ENCODE measurements at regions not wholly inside any gene's neighbourhood (a gene's known extent, or its start where the extent isn't known, plus 50 kb on each side); places are given as distances from the start of the nearest gene placed in this dataset.

DNA sequence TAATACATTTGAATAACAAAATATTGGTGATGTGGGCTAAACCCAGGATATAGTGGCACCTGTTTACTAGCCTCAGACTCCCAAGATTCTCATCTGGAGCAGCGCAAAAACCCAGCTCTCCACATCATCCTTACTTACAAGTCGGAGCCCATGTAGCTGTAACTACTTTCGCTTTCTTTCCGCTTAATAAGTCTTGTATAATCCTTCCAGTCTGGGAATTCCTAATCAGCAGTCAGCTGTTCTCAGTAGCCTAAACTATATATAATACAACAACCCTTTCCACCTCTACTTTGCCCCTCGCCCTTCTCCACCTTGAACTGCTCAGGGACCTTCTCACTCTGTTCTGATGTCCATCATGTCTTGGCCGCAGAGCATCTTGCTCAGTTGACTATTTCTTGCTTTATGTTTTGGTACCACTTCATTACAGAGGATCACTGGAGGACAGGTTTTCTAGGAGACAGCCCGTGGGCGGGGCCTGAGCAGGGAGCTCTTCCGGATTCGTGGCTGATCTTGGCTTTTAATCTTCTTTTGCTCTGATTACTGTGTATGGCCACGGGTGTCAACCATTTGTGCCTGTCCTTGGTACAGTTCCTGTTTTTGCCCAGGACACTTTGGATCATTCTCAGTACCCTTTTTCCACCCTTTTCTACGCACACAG, 119.9 kb upstream of the SERTAD2 start:
- Histone ChIP-seq H3K9me3 (no peaks in the 10 kb centered on the region), H3K27ac (no peak overlapping the region), H3K4me1 (peaks cover 25% of the 10 kb centered on the region), H3K36me3 (no peaks in the 10 kb centered on the region), H3K27me3 (no peaks in the 10 kb centered on the region), H3K4me3 (no peak overlapping the region)
- TF ChIP-seq POLR2AphosphoS5 (IDR thresholded peaks at IDR 0.05; ENCODE audit: insufficient read depth in 1 of 2, low read depth in 1 of 2) (no peak), POLR2A (IDR thresholded peaks at IDR 0.05) (no peak)
- TF ChIP-seq, protein P1, sequence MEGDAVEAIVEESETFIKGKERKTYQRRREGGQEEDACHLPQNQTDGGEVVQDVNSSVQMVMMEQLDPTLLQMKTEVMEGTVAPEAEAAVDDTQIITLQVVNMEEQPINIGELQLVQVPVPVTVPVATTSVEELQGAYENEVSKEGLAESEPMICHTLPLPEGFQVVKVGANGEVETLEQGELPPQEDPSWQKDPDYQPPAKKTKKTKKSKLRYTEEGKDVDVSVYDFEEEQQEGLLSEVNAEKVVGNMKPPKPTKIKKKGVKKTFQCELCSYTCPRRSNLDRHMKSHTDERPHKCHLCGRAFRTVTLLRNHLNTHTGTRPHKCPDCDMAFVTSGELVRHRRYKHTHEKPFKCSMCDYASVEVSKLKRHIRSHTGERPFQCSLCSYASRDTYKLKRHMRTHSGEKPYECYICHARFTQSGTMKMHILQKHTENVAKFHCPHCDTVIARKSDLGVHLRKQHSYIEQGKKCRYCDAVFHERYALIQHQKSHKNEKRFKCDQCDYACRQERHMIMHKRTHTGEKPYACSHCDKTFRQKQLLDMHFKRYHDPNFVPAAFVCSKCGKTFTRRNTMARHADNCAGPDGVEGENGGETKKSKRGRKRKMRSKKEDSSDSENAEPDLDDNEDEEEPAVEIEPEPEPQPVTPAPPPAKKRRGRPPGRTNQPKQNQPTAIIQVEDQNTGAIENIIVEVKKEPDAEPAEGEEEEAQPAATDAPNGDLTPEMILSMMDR (IDR thresholded peaks at IDR 0.05) = no peak
- DNase-seq (ENCODE audit: extremely low spot score in 2 of 2) = no peak
- intact Hi-C loops (cut with DNase I) = no loop called here

DNA sequence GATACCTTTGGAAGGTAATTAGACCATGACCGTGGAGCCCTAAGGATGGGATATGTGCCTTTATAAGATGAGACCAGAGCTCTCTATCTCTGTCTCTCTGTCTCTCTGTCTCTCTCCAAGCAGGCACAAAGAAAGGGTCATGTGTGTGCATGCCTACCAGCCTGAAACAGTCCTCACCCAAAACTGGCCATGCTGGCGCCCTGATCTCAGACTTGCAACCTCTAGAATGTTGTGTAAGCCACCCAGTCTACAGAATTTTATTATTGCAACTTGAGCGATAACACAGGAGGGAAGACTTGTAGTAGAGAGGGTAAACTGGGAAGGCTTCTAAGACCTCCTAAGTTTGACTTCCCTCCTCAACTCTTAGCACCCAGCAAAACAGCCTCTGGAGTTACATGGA, 124.1 kb upstream of the SERTAD2 start:
- Histone ChIP-seq H3K27ac (no peak overlapping the region), H3K4me1 (no peaks in the 10 kb centered on the region), H3K4me3 (no peak overlapping the region), H3K9me3 (no peaks in the 10 kb centered on the region), H3K36me3 (no peaks in the 10 kb centered on the region), H3K27me3 (no peaks in the 10 kb centered on the region)
- TF ChIP-seq, protein P1 (IDR thresholded peaks at IDR 0.05) = no peak
- no peak for TF ChIP-seq POLR2AphosphoS5 (IDR thresholded peaks at IDR 0.05; ENCODE audit: insufficient read depth in 1 of 2, low read depth in 1 of 2)
- TF ChIP-seq POLR2A (IDR thresholded peaks at IDR 0.05) = no peak
- intact Hi-C loops (cut with DNase I) = no loop called here
- DNase-seq (ENCODE audit: extremely low spot score in 2 of 2) = no peak

DNA sequence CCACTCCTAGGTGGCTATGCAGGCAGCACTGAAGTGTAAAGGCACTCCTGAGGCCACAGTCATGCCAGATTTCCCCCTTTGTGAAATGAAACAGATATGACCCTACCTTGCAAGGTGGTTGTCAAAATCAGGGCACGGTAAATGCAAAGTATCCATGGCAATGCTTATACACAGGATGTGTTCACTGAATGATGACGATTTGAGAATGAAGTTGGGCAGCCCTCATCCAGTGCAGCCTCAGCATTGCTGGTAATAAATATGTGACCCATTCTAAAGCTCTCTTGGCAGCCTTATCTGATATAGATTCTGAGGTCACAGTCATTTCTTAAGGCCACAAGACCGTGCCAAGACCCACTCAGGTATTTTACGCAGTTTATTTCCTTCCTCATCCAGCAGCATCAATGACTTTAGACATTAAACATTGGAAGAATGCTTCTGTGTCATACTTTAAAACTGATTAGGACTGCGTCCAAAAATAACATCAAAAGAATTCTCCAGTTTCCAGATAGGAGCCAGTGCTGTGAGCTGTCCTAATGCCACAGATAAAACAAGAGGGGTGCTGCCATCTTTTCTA, 125.5 kb upstream of the SERTAD2 start:
- TF ChIP-seq, protein P1 (IDR thresholded peaks at IDR 0.05) = no peak
- TF ChIP-seq POLR2AphosphoS5 (IDR thresholded peaks at IDR 0.05; ENCODE audit: insufficient read depth in 1 of 2, low read depth in 1 of 2) (no peak), POLR2A (IDR thresholded peaks at IDR 0.05) (no peak)
- Histone ChIP-seq H3K4me3 (no peak overlapping the region), H3K27ac (no peak overlapping the region), H3K9me3 (no peaks in the 10 kb centered on the region), H3K27me3 (no peaks in the 10 kb centered on the region), H3K4me1 (no peaks in the 10 kb centered on the region), H3K36me3 (no peaks in the 10 kb centered on the region)
- intact Hi-C loops (cut with DNase I) = no loop called here
- DNase-seq (ENCODE audit: extremely low spot score in 2 of 2) = no peak

DNA sequence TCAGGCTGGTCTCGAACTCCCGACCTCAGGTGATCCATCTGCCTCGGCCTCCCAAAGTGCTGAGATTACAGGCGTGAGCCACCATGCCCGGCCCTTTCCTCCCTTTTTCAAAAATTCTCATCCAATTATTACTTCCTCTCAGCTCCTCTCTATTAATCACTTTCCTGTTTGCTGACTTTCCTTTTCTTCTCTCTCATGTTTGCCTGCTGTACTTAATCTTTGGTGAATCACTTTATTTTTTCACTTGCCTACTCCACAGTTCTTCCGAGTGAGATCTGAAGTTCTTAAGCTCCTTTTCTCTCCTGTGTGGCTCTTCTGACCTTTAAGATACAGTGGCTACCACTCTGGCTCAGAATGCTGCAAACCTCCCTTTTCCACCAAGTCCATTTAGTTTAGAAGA, 126.3 kb upstream of the SERTAD2 start:
- Histone ChIP-seq H3K4me1 (no peaks in the 10 kb centered on the region), H3K36me3 (no peaks in the 10 kb centered on the region), H3K9me3 (no peaks in the 10 kb centered on the region), H3K27me3 (no peaks in the 10 kb centered on the region), H3K27ac (no peak overlapping the region), H3K4me3 (no peak overlapping the region)
- DNase-seq (ENCODE audit: extremely low spot score in 2 of 2) = no peak
- intact Hi-C loops (cut with DNase I) = loop anchor here (10.0 kb wide), 1 partner anchor 55 kb away; no protein-coding TSS in a partner anchor
- no peak for TF ChIP-seq POLR2AphosphoS5 (IDR thresholded peaks at IDR 0.05; ENCODE audit: insufficient read depth in 1 of 2, low read depth in 1 of 2)

DNA sequence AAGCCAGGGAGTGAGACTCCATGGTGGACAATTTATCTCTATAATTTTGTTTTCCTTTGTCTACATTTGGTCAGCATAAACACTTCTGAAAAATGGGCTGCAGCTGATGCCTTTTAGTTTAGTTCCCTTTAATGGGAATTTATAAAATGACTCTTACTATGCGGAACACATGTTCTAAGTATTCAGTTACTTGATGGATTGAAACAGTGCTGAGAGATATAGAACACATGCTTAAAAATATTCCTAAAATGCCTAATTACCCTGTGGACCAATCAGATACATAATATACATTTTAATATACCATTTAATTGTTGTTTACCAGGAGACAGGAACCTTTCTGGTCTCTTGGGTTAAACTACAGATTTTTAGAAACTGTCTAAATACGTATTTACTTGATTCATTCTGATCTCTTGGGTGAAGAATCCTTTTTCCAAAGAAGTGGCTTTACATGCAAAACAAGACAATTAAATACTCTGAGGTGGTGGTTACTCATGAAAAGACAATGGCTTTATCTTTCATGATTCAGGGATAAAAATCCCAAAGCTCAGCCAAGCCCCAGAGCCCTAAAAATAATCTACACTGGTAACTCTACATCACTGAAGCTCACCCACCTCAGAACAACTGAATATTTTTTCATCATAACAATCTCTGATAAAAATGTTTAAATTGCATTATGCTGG, 128.1 kb upstream of the SERTAD2 start:
- no peak overlapping the region for H3K27ac ChIP-seq
- intact Hi-C loops (cut with DNase I) = loop anchor here (10.0 kb wide), 1 partner anchor 53 kb away; no protein-coding TSS in a partner anchor
- H3K27me3 ChIP-seq = no peaks in the 10 kb centered on the region
- TF ChIP-seq POLR2AphosphoS5 (IDR thresholded peaks at IDR 0.05; ENCODE audit: insufficient read depth in 1 of 2, low read depth in 1 of 2) (no peak), POLR2A (IDR thresholded peaks at IDR 0.05) (no peak)
- TF ChIP-seq, protein P1 (IDR thresholded peaks at IDR 0.05) = no peak
- no peaks in the 10 kb centered on the region for H3K9me3 ChIP-seq
- no peaks in the 10 kb centered on the region for H3K4me1 ChIP-seq
- DNase-seq (ENCODE audit: extremely low spot score in 2 of 2) = no peak
- H3K36me3 ChIP-seq = no peaks in the 10 kb centered on the region
- no peak overlapping the region for H3K4me3 ChIP-seq
